ENCODE measurements at regions not wholly inside any gene's neighbourhood (a gene's known extent, or its start where the extent isn't known, plus 50 kb on each side); places are given as distances from the start of the nearest gene placed in this dataset.

- no peaks in the 10 kb centered on the region for H3K36me3 Mint-ChIP-seq (ENCODE audit: low read depth)
- H3K4me3 Mint-ChIP-seq: no peak overlapping the region
- ChIA-PET CTCF (no interaction called here), POLR2A (no interaction called here)
- no peaks in the 10 kb centered on the region for H3K9me3 Mint-ChIP-seq
- no peak overlapping the region for H3K27ac Mint-ChIP-seq
- no peaks in the 10 kb centered on the region for H3K4me1 Mint-ChIP-seq
- H3K27me3 Mint-ChIP-seq: no peaks in the 10 kb centered on the region
- DNase-seq: no peak
Observed at GRCh38 chr4:128388352-128388630, 100.7 kb upstream of the PGRMC2 start.

DNA sequence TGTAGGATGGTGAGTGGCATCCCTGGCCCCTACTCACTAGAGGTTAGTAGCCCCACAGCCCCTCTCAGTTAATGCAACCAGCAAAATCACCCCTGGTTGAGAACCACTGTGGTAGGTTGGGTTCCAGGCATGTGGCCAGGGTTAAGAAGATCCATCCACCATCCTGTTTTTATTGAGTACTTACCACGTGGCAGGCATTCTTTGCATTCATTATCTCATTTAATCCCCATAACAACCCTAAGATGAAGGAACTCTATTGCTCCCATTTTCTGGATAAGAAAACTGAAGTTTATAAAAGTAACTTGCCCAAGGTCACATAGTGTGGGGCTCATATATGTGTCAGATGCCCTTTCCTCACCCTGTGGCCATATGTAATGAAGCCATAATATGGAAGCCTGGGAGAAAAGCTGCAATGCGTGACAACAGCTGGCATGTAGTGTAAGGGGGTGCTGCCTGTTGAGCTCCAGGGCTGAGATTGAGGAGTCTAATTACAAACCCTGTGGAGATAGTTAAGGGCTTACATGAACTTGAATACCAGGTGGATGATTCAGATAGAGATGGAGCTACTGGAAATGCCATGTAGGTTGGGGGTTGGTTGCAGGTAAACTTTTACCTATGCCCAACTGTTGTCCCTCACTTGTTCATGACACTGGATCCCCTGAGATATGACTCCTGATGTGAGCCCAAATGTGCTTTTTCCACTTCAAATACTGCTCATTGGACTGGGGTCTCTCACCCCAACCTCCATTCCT is 100.2 kb upstream of the PGRMC2 start:
- no peaks in the 10 kb centered on the region for H3K36me3 Mint-ChIP-seq (ENCODE audit: low read depth)
- no peak for DNase-seq
- no peaks in the 10 kb centered on the region for H3K9me3 Mint-ChIP-seq
- H3K4me1 Mint-ChIP-seq: no peaks in the 10 kb centered on the region
- no peak overlapping the region for H3K27ac Mint-ChIP-seq
- ChIA-PET POLR2A (no interaction called here), CTCF (interaction anchor here (0.8 kb wide), 1 partner anchor 9 kb away, joined by 3 read pairs; no protein-coding TSS in a partner anchor)
- no peaks in the 10 kb centered on the region for H3K27me3 Mint-ChIP-seq
- no peak overlapping the region for H3K4me3 Mint-ChIP-seq

DNA sequence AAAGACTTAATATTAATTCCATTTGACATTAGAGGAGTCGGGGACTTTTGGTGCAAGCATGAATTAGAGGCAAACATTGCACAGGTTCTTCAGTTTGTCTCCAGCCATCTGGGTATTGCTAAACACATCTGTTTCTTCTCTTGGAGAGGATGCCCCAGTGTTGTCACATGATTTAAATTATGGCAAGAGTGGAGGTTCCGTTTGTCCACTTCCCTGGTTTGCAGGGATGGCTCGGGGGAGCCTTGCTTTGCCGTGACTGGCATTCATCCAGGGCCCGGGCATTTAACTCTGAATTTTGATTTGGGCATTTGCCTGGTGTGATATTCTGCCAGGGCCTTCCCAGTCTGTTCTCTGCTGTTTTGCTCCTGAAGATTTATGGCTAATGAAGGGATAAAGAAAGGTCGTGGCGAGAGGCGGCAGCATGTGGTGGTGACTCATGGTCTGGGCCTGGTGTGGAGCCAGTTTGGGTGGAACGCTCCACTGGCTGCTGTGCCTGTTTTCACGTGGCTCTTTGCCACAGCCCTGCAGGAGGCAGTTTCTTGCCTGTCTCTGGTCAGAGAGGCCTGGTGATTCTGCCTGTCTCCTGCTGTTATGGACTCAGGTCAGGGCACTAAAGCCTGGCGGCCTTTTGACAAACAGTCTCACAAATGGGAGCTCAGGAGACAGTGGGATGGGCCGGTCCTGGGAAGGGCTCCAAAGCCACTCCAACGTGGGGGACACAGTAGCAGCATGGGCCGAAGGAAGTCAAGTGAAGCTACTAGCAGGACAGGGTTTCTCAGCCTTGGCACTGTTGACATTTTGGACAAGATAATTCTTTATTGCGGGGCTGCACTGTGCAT is 99.4 kb upstream of the PGRMC2 start:
- DNase-seq: no peak
- Mint-ChIP-seq H3K4me3 (no peak overlapping the region), H3K9me3 (no peaks in the 10 kb centered on the region), H3K27ac (no peak overlapping the region), H3K4me1 (no peaks in the 10 kb centered on the region), H3K36me3 (ENCODE audit: low read depth) (no peaks in the 10 kb centered on the region), H3K27me3 (no peaks in the 10 kb centered on the region)
- ChIA-PET POLR2A (no interaction called here), CTCF (interaction anchor here (0.8 kb wide), 1 partner anchor 8 kb away, joined by 3 read pairs; no protein-coding TSS in a partner anchor)

GRCh38 chr4:128385683-128386304 is 98.2 kb upstream of the PGRMC2 start:
- no peaks in the 10 kb centered on the region for H3K9me3 Mint-ChIP-seq
- H3K4me1 Mint-ChIP-seq: no peaks in the 10 kb centered on the region
- CTCF ChIA-PET: no interaction called here
- H3K36me3 Mint-ChIP-seq (ENCODE audit: low read depth): no peaks in the 10 kb centered on the region
- POLR2A ChIA-PET: no interaction called here
- DNase-seq: no peak
- no peak overlapping the region for H3K4me3 Mint-ChIP-seq
- no peak overlapping the region for H3K27ac Mint-ChIP-seq
- no peaks in the 10 kb centered on the region for H3K27me3 Mint-ChIP-seq

GRCh38 chr4:128384765-128385598 is 97.4 kb upstream of the PGRMC2 start:
- H3K4me1 Mint-ChIP-seq: no peaks in the 10 kb centered on the region
- CTCF ChIA-PET: no interaction called here
- H3K9me3 Mint-ChIP-seq: no peaks in the 10 kb centered on the region
- H3K4me3 Mint-ChIP-seq: no peak overlapping the region
- no peaks in the 10 kb centered on the region for H3K36me3 Mint-ChIP-seq (ENCODE audit: low read depth)
- no peak for DNase-seq
- no peak overlapping the region for H3K27ac Mint-ChIP-seq
- H3K27me3 Mint-ChIP-seq: no peaks in the 10 kb centered on the region
- POLR2A ChIA-PET: no interaction called here

DNA sequence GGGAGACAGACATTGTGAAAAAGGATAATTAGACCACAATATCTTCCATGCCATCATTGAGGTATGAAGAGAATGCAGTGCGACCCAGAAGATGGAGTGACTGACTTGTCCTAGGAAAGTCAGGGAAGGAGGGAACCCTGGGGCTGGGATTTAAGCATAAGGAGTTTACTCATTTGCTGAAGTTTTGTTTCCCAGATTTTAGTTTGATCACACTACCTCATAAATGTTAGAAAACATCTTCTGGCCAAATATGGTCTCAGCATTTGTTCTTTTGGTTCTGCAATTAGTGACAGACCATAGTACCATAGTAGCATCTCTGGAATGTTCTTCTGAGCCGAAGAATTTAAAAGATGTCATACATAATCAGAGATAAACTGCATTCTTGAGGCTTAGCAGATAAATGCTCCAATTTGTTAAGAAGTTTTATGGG is 96.5 kb upstream of the PGRMC2 start:
- H3K4me1 Mint-ChIP-seq: no peaks in the 10 kb centered on the region
- no peaks in the 10 kb centered on the region for H3K36me3 Mint-ChIP-seq (ENCODE audit: low read depth)
- H3K9me3 Mint-ChIP-seq: no peaks in the 10 kb centered on the region
- POLR2A ChIA-PET: no interaction called here
- no peak overlapping the region for H3K27ac Mint-ChIP-seq
- no peaks in the 10 kb centered on the region for H3K27me3 Mint-ChIP-seq
- no peak overlapping the region for H3K4me3 Mint-ChIP-seq
- no peak for DNase-seq
- CTCF ChIA-PET: no interaction called here

GRCh38 chr4:128381748-128382559 is 94.3 kb upstream of the PGRMC2 start:
- ChIA-PET CTCF (no interaction called here), POLR2A (no interaction called here)
- Mint-ChIP-seq H3K27me3 (no peaks in the 10 kb centered on the region), H3K36me3 (ENCODE audit: low read depth) (no peaks in the 10 kb centered on the region), H3K27ac (no peak overlapping the region), H3K9me3 (peaks cover 3% of the 10 kb centered on the region), H3K4me1 (no peaks in the 10 kb centered on the region), H3K4me3 (no peak overlapping the region)
- DNase-seq: no peak

DNA sequence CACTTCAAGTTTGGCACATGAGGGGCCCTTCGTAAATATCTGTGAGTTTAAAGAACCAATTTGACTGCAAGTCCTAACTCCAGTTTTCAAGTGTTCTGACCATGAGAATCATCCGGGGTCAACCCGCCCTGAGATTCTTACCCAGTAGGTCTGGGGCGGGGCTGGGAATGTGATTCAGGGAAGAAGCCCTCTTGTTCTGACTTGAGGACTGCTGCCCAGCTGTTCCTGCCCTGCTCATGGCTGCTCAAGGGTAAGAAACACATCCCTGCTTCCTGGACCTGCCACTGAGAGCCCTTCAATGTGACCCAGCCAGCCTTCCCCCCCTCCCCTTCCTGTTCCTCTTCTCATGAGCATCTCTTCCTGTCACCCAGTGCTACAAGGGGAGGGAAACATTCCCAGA is 92.7 kb upstream of the PGRMC2 start:
- H3K9me3 Mint-ChIP-seq: peaks cover 9% of the 10 kb centered on the region
- H3K36me3 Mint-ChIP-seq (ENCODE audit: low read depth): no peaks in the 10 kb centered on the region
- no peaks in the 10 kb centered on the region for H3K27me3 Mint-ChIP-seq
- no peak for DNase-seq
- no peak overlapping the region for H3K4me3 Mint-ChIP-seq
- ChIA-PET POLR2A (no interaction called here), CTCF (no interaction called here)
- no peaks in the 10 kb centered on the region for H3K4me1 Mint-ChIP-seq
- H3K27ac Mint-ChIP-seq: no peak overlapping the region

DNA sequence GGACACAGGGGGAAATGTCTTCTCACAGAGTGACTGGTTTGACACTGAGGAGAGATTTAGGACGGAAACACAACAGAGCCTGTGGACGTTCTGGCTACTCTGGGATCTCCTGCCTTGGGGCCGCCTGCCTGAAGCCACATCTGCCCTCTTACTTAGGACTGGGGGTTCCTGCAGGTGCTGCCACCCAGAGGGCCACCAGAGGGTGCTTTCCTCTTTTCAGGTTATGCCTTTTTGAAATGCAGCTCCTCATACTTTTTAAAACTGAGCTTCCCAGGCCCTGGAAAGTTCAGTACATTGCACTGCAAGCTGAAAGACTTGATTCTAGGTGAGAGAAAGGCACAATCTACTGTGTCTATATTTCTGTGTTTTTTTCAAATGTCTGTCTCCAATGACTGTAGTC is 92.2 kb upstream of the PGRMC2 start:
- Mint-ChIP-seq H3K4me1 (no peaks in the 10 kb centered on the region), H3K36me3 (ENCODE audit: low read depth) (no peaks in the 10 kb centered on the region), H3K27me3 (no peaks in the 10 kb centered on the region), H3K27ac (no peak overlapping the region), H3K9me3 (peaks cover 9% of the 10 kb centered on the region), H3K4me3 (no peak overlapping the region)
- no peak for DNase-seq
- ChIA-PET CTCF (no interaction called here), POLR2A (no interaction called here)

GRCh38 chr4:128378668-128379067 is 91.1 kb upstream of the PGRMC2 start:
- Mint-ChIP-seq H3K4me1 (no peaks in the 10 kb centered on the region), H3K4me3 (no peak overlapping the region), H3K9me3 (peaks cover 9% of the 10 kb centered on the region), H3K27ac (no peak overlapping the region), H3K27me3 (no peaks in the 10 kb centered on the region), H3K36me3 (ENCODE audit: low read depth) (no peaks in the 10 kb centered on the region)
- ChIA-PET POLR2A (no interaction called here), CTCF (interaction anchor here (0.9 to 1.3 kb wide), 2 partner anchors 9 to 186 kb away, joined by 3 read pairs; no protein-coding TSS in a partner anchor)
- DNase-seq: no peak

- H3K36me3 Mint-ChIP-seq (ENCODE audit: low read depth): no peaks in the 10 kb centered on the region
- H3K9me3 Mint-ChIP-seq: peaks cover 9% of the 10 kb centered on the region
- POLR2A ChIA-PET: no interaction called here
- no peaks in the 10 kb centered on the region for H3K27me3 Mint-ChIP-seq
- no peak overlapping the region for H3K4me3 Mint-ChIP-seq
- no peak overlapping the region for H3K27ac Mint-ChIP-seq
- H3K4me1 Mint-ChIP-seq: no peaks in the 10 kb centered on the region
- CTCF ChIA-PET: no interaction called here
- DNase-seq: no peak
Observed at GRCh38 chr4:128376958-128377357, 89.3 kb upstream of the PGRMC2 start.

DNA sequence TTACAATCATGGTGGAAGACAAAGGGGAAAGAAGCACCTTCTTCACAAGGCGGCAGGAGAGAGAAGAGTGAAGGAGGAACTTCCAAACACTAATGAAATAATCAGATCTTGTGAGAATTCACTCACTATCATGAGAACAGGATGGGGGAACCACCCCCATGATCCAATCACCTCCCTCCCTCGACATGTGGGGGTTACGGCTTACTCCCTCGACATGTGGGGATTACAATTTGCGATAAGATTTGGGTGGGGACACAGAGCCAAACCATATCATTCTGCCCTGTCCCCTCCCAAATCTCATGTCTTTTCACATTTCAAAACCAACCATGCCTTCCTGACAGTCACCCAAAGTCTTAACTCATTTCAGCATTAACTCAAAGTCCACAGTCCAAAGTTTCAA is 88.7 kb upstream of the PGRMC2 start:
- Mint-ChIP-seq H3K4me3 (no peak overlapping the region), H3K4me1 (no peaks in the 10 kb centered on the region), H3K9me3 (peaks cover 9% of the 10 kb centered on the region), H3K27me3 (no peaks in the 10 kb centered on the region), H3K36me3 (ENCODE audit: low read depth) (no peaks in the 10 kb centered on the region), H3K27ac (no peak overlapping the region)
- DNase-seq: no peak
- POLR2A ChIA-PET: no interaction called here
- CTCF ChIA-PET: no interaction called here
